ENCODE measurements at regions not wholly inside any gene's neighbourhood (a gene's known extent, or its start where the extent isn't known, plus 50 kb on each side); places are given as distances from the start of the nearest gene placed in this dataset.

DNA sequence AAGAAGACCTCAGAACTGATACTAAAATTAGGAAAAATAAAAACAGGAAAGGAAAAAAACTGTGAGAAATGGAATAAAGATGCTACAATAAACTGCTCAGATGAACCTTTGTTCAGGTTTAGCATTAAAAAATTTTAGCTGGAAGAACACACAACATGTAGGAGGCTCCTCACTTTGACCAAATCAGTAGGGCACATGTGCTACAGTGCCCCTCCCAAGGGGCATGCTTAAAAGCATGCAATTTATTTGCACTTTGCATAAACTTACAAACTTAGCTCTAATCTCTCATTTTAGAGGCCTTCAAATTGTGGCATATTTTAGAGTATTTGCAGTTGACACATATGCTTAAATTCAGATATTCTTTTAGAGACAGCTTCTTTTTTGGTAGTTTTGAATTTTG lies 570.2 kb downstream of the UTRN start:
- H3K4me3 ChIP-seq (ENCODE audit: low read depth, low read length, poor library complexity, severe bottlenecking): no peak overlapping the region
- H3K79me2 ChIP-seq (ENCODE audit: insufficient read depth, low read length): no peaks in the 10 kb centered on the region
- no peaks in the 10 kb centered on the region for H3K9me3 ChIP-seq (ENCODE audit: low read length)
- no peak overlapping the region for H3K9ac ChIP-seq (ENCODE audit: low read length)
- no peaks in the 10 kb centered on the region for H3F3A ChIP-seq (ENCODE audit: insufficient read depth, low read length)
- H3K27me3 ChIP-seq (ENCODE audit: insufficient read depth, low read length): no peaks in the 10 kb centered on the region
- H4K20me1 ChIP-seq (ENCODE audit: insufficient read depth, low read length): no peaks in the 10 kb centered on the region
- no peaks in the 10 kb centered on the region for H3K36me3 ChIP-seq (ENCODE audit: insufficient read depth, low read length)
- no peak overlapping the region for H3K27ac ChIP-seq (ENCODE audit: low read depth, low read length, poor library complexity, severe bottlenecking)
- H3K4me1 ChIP-seq (ENCODE audit: insufficient read depth, low read length, severe bottlenecking): no peaks in the 10 kb centered on the region
- TF ChIP-seq, protein P1, sequence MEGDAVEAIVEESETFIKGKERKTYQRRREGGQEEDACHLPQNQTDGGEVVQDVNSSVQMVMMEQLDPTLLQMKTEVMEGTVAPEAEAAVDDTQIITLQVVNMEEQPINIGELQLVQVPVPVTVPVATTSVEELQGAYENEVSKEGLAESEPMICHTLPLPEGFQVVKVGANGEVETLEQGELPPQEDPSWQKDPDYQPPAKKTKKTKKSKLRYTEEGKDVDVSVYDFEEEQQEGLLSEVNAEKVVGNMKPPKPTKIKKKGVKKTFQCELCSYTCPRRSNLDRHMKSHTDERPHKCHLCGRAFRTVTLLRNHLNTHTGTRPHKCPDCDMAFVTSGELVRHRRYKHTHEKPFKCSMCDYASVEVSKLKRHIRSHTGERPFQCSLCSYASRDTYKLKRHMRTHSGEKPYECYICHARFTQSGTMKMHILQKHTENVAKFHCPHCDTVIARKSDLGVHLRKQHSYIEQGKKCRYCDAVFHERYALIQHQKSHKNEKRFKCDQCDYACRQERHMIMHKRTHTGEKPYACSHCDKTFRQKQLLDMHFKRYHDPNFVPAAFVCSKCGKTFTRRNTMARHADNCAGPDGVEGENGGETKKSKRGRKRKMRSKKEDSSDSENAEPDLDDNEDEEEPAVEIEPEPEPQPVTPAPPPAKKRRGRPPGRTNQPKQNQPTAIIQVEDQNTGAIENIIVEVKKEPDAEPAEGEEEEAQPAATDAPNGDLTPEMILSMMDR (IDR thresholded peaks at IDR 0.05; ENCODE audit: low read length): no peak
- no peak for TF ChIP-seq EZH2 (IDR thresholded peaks at IDR 0.05; ENCODE audit: borderline replicate concordance, low read length)
- H2AFZ ChIP-seq (ENCODE audit: low read length): no peak overlapping the region
- no peak overlapping the region for H3K4me2 ChIP-seq (ENCODE audit: low read length)
- H3K9me2 ChIP-seq (ENCODE audit: low read depth, low read length): no peaks in the 10 kb centered on the region

GRCh38 chr6:144855812-144856531 lies 570.8 kb downstream of the UTRN start:
- Histone ChIP-seq H4K20me1 (ENCODE audit: insufficient read depth, low read length) (no peaks in the 10 kb centered on the region), H3K4me2 (ENCODE audit: low read length) (no peak overlapping the region), H3K9me3 (ENCODE audit: low read length) (no peaks in the 10 kb centered on the region), H3K9ac (ENCODE audit: low read length) (no peak overlapping the region), H3K27me3 (ENCODE audit: insufficient read depth, low read length) (no peaks in the 10 kb centered on the region), H3K4me1 (ENCODE audit: insufficient read depth, low read length, severe bottlenecking) (no peaks in the 10 kb centered on the region), H3K4me3 (ENCODE audit: low read depth, low read length, poor library complexity, severe bottlenecking) (no peak overlapping the region), H3K9me2 (ENCODE audit: low read depth, low read length) (no peaks in the 10 kb centered on the region), H3K27ac (ENCODE audit: low read depth, low read length, poor library complexity, severe bottlenecking) (no peak overlapping the region), H3K36me3 (ENCODE audit: insufficient read depth, low read length) (no peaks in the 10 kb centered on the region), H2AFZ (ENCODE audit: low read length) (no peak overlapping the region), H3K79me2 (ENCODE audit: insufficient read depth, low read length) (no peaks in the 10 kb centered on the region), H3F3A (ENCODE audit: insufficient read depth, low read length) (no peaks in the 10 kb centered on the region)
- TF ChIP-seq EZH2 (IDR thresholded peaks at IDR 0.05; ENCODE audit: borderline replicate concordance, low read length): no peak
- TF ChIP-seq, protein P1 (IDR thresholded peaks at IDR 0.05; ENCODE audit: low read length): no peak

GRCh38 chr6:144856622-144857021 lies 571.5 kb downstream of the UTRN start:
- Histone ChIP-seq H3K9me3 (ENCODE audit: low read length) (no peaks in the 10 kb centered on the region), H3K9me2 (ENCODE audit: low read depth, low read length) (no peaks in the 10 kb centered on the region), H3K9ac (ENCODE audit: low read length) (no peak overlapping the region), H4K20me1 (ENCODE audit: insufficient read depth, low read length) (no peaks in the 10 kb centered on the region), H3K27me3 (ENCODE audit: insufficient read depth, low read length) (no peaks in the 10 kb centered on the region), H3K27ac (ENCODE audit: low read depth, low read length, poor library complexity, severe bottlenecking) (no peak overlapping the region), H3K4me3 (ENCODE audit: low read depth, low read length, poor library complexity, severe bottlenecking) (no peak overlapping the region), H2AFZ (ENCODE audit: low read length) (no peak overlapping the region), H3K36me3 (ENCODE audit: insufficient read depth, low read length) (no peaks in the 10 kb centered on the region), H3F3A (ENCODE audit: insufficient read depth, low read length) (no peaks in the 10 kb centered on the region), H3K4me2 (ENCODE audit: low read length) (no peak overlapping the region), H3K4me1 (ENCODE audit: insufficient read depth, low read length, severe bottlenecking) (no peaks in the 10 kb centered on the region), H3K79me2 (ENCODE audit: insufficient read depth, low read length) (no peaks in the 10 kb centered on the region)
- TF ChIP-seq EZH2 (IDR thresholded peaks at IDR 0.05; ENCODE audit: borderline replicate concordance, low read length): no peak
- TF ChIP-seq, protein P1 (IDR thresholded peaks at IDR 0.05; ENCODE audit: low read length): no peak

All from OCI-LY1 (cell line).